ENCODE measurements at regions not wholly inside any gene's neighbourhood (a gene's known extent, or its start where the extent isn't known, plus 50 kb on each side); places are given as distances from the start of the nearest gene placed in this dataset.

GRCh38 chr18:67581178-67581577, 64.7 kb upstream of the DSEL start:
- DNase-seq (ENCODE audit: low spot score), result no peak
- TF ChIP-seq POLR2AphosphoS5 (IDR thresholded peaks at IDR 0.05) (no peak), POLR2A (IDR thresholded peaks at IDR 0.05) (no peak), CTCF (IDR thresholded peaks at IDR 0.05) (no peak)
- Histone ChIP-seq H3K4me1 (replicated peaks) (no peaks in the 10 kb centered on the region), H3K9me3 (no peaks in the 10 kb centered on the region), H3K4me3 (no peak overlapping the region), H3K36me3 (no peaks in the 10 kb centered on the region), H3K27me3 (replicated peaks; ENCODE audit: insufficient read depth) (no peaks in the 10 kb centered on the region), H3K27ac (no peak overlapping the region)
- 97% methylated on average over 2 of the region's 2 CpGs for WGBS
- intact Hi-C loops (cut with DNase I), result no loop called here

GRCh38 chr18:67577386-67577785, 60.9 kb upstream of the DSEL start:
- intact Hi-C loops (cut with DNase I), result no loop called here

GRCh38 chr18:67574749-67575148, 58.2 kb upstream of the DSEL start:
- 84% methylated on average over 3 of the region's 3 CpGs for WGBS
- no peak overlapping the region for H3K4me3 ChIP-seq
- no peak overlapping the region for H3K27ac ChIP-seq
- H3K27me3 ChIP-seq (replicated peaks; ENCODE audit: insufficient read depth), result no peaks in the 10 kb centered on the region
- no peaks in the 10 kb centered on the region for H3K9me3 ChIP-seq
- no peaks in the 10 kb centered on the region for H3K36me3 ChIP-seq
- intact Hi-C loops (cut with DNase I), result no loop called here
- TF ChIP-seq CTCF (IDR thresholded peaks at IDR 0.05) (no peak), POLR2AphosphoS5 (IDR thresholded peaks at IDR 0.05) (no peak), POLR2A (IDR thresholded peaks at IDR 0.05) (no peak)
- no peak for DNase-seq (ENCODE audit: low spot score)
- no peaks in the 10 kb centered on the region for H3K4me1 ChIP-seq (replicated peaks)

More at GRCh38 chr18:67577386-67577785, 60.9 kb upstream of the DSEL start:
- no peaks in the 10 kb centered on the region for H3K36me3 ChIP-seq
- TF ChIP-seq POLR2A (IDR thresholded peaks at IDR 0.05) (no peak), POLR2AphosphoS5 (IDR thresholded peaks at IDR 0.05) (no peak), CTCF (IDR thresholded peaks at IDR 0.05) (no peak)
- no peaks in the 10 kb centered on the region for H3K4me1 ChIP-seq (replicated peaks)
- H3K9me3 ChIP-seq, result no peaks in the 10 kb centered on the region
- no peak overlapping the region for H3K27ac ChIP-seq
- DNase-seq (ENCODE audit: low spot score), result no peak
- H3K27me3 ChIP-seq (replicated peaks; ENCODE audit: insufficient read depth), result no peaks in the 10 kb centered on the region
- no peak overlapping the region for H3K4me3 ChIP-seq

- no peak for DNase-seq (ENCODE audit: low spot score)
- intact Hi-C loops (cut with DNase I), result loop anchor here (5.0 kb wide), 1 partner anchor 49 kb away; no protein-coding TSS in a partner anchor
- 73% methylated on average over 2 of the region's 2 CpGs for WGBS
- no peaks in the 10 kb centered on the region for H3K27me3 ChIP-seq (replicated peaks; ENCODE audit: insufficient read depth)
- H3K27ac ChIP-seq, result no peak overlapping the region
- no peak overlapping the region for H3K4me3 ChIP-seq
- no peaks in the 10 kb centered on the region for H3K36me3 ChIP-seq
- no peaks in the 10 kb centered on the region for H3K4me1 ChIP-seq (replicated peaks)
- H3K9me3 ChIP-seq, result no peaks in the 10 kb centered on the region
- TF ChIP-seq POLR2A (IDR thresholded peaks at IDR 0.05), result no peak
- no peak for TF ChIP-seq CTCF (IDR thresholded peaks at IDR 0.05)
- no peak for TF ChIP-seq POLR2AphosphoS5 (IDR thresholded peaks at IDR 0.05)
Observed at GRCh38 chr18:67568166-67568565, 51.6 kb upstream of the DSEL start.

Small RNA genes lying in the stretch of these regions (small RNA-seq; reads per million reads assigned to genes)
- gene AC067819.1, result 0 reads per million in 2 donors
